ENCODE measurements at regions not wholly inside any gene's neighbourhood (a gene's known extent, or its start where the extent isn't known, plus 50 kb on each side); places are given as distances from the start of the nearest gene placed in this dataset.

DNA sequence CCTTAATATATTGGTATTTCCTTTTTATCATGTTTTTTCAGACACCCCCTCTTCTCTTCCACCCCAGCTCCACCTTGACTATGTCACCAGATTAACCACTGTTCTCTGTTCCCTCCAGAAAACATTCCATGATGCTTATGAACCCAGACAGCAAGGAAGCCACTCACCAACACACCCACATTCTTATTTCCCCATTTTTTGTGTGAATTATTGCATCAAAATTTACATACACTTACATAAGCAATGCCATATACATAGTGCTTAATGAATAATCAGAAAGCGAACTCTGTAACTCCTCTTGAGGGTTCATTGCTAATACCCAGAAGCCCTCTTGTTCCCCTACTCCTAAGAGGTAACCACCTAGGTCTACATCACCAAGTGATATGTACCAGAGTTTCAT lies 182.3 kb upstream of the CDYL start:
- TF ChIP-seq, protein P1, sequence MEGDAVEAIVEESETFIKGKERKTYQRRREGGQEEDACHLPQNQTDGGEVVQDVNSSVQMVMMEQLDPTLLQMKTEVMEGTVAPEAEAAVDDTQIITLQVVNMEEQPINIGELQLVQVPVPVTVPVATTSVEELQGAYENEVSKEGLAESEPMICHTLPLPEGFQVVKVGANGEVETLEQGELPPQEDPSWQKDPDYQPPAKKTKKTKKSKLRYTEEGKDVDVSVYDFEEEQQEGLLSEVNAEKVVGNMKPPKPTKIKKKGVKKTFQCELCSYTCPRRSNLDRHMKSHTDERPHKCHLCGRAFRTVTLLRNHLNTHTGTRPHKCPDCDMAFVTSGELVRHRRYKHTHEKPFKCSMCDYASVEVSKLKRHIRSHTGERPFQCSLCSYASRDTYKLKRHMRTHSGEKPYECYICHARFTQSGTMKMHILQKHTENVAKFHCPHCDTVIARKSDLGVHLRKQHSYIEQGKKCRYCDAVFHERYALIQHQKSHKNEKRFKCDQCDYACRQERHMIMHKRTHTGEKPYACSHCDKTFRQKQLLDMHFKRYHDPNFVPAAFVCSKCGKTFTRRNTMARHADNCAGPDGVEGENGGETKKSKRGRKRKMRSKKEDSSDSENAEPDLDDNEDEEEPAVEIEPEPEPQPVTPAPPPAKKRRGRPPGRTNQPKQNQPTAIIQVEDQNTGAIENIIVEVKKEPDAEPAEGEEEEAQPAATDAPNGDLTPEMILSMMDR (IDR thresholded peaks at IDR 0.05 in 8 of 11, conservative IDR thresholded peaks at IDR 0.05 in 3 of 11): no peak
- TF ChIP-seq POLR2AphosphoS5 (IDR thresholded peaks at IDR 0.05): no peak
- TF ChIP-seq POLR2A (IDR thresholded peaks at IDR 0.05): no peak

All from spleen (tissue), 7 donors.